CD4-positive, alpha-beta memory T cell (primary cell): ENCODE measurements at regions not wholly inside any gene's neighbourhood (a gene's known extent, or its start where the extent isn't known, plus 50 kb on each side); places are given as distances from the start of the nearest gene placed in this dataset.

ENCODE experiments used
- CTCF ChIA-PET: fragments of 350-600 bp; sonication (Branson Sonifier 250); formaldehyde crosslinking; loops from one replicate; lab custom pipeline; 2021; ENCODE audit warnings: inconsistent platforms; ENCODE audit not compliant: partially characterized antibody; lab: Charles Lee
- POLR2A ChIA-PET: fragments of 350-600 bp; sonication (Branson Sonifier 250); formaldehyde crosslinking; loops from one replicate; lab custom pipeline; 2021; ENCODE audit not compliant: partially characterized antibody; lab: Charles Lee
- DNase-seq, 5 donors: peaks; one replicate each; pipeline versions ENCODE4 v3.0.0 to v3.0.0-alpha.2; 2020 to 2022; ENCODE audit warnings: mixed read lengths in 1 of 5
- H3K27ac ChIP-seq: one replicate; pipeline ENCODE4 v1.7.0; 2013; ENCODE audit warnings: low read depth, low read length
- H3K27me3 ChIP-seq: 2 replicates; pipeline ENCODE4 v1.7.0; 2013; ENCODE audit warnings: mild to moderate bottlenecking, low read length, moderate library complexity; ENCODE audit not compliant: insufficient read depth
- H3K36me3 ChIP-seq: 2 replicates; pipeline ENCODE4 v1.7.0; 2013; ENCODE audit warnings: mild to moderate bottlenecking, low read length, moderate library complexity; ENCODE audit not compliant: insufficient read depth
- H3K4me1 ChIP-seq: 2 replicates; pipeline ENCODE4 v1.7.0; 2013; ENCODE audit warnings: mild to moderate bottlenecking, low read length, moderate library complexity; ENCODE audit not compliant: insufficient read depth
- H3K4me3 ChIP-seq, 2 donors: one replicate each; pipeline ENCODE4 v1.7.0; 2013; ENCODE audit warnings: low read length in 2 of 2, mild to moderate bottlenecking in 1 of 2
- H3K9me3 ChIP-seq, 2 donors: one replicate each; pipeline ENCODE4 v1.7.0; 2013; ENCODE audit warnings: low read length in 2 of 2, control low read depth in 1 of 2; ENCODE audit not compliant: control insufficient read depth in 1 of 2
- H3K27ac Mint-ChIP-seq, 7 donors: one replicate each; pipeline ENCODE4 v1.8.0; 2020 to 2021; ENCODE audit warnings: mixed read lengths in 7 of 7, mild to moderate bottlenecking in 6 of 7, inconsistent platforms in 3 of 7, moderate library complexity in 3 of 7
- H3K27me3 Mint-ChIP-seq, 2 donors: one replicate each; pipeline ENCODE4 v1.8.0; 2020 to 2021; ENCODE audit warnings: mixed read lengths in 2 of 2
- H3K36me3 Mint-ChIP-seq, 2 donors: one replicate each; pipeline ENCODE4 v1.8.0; 2020 to 2021; ENCODE audit warnings: mixed read lengths in 2 of 2, inconsistent platforms in 1 of 2, mild to moderate bottlenecking in 1 of 2
- H3K4me1 Mint-ChIP-seq, 4 donors: one replicate each; pipeline ENCODE4 v1.8.0; 2020 to 2021; ENCODE audit warnings: mixed read lengths in 4 of 4, mild to moderate bottlenecking in 1 of 4
- H3K4me3 Mint-ChIP-seq, 8 donors: one replicate each; pipeline ENCODE4 v1.8.0; 2020 to 2021; ENCODE audit warnings: mixed read lengths in 8 of 8, mild to moderate bottlenecking in 7 of 8, moderate library complexity in 6 of 8, inconsistent platforms in 3 of 8
- H3K9me3 Mint-ChIP-seq, 8 donors: one replicate each; pipeline ENCODE4 v1.8.0; 2020 to 2021; ENCODE audit warnings: mixed read lengths in 8 of 8, mild to moderate bottlenecking in 5 of 8, inconsistent platforms in 3 of 8, moderate library complexity in 1 of 8
- intact Hi-C: fragments of 100-400 bp; cut with micrococcal nuclease; formaldehyde crosslinking; loops from one replicate; pipeline ENCODE4 v1.15.1; 2023

GRCh38 chr7:124168616-124169015 lies 135.7 kb upstream of the TMEM229A start:
- CTCF ChIA-PET: no interaction called here
- POLR2A ChIA-PET: no interaction called here

GRCh38 chr7:124162667-124163066 lies 129.8 kb upstream of the TMEM229A start:
- Histone ChIP-seq H3K4me3 (no peak overlapping the region), H3K4me1 (no peaks in the 10 kb centered on the region), H3K27ac (no peak overlapping the region), H3K9me3 (no peaks in the 10 kb centered on the region), H3K36me3 (no peaks in the 10 kb centered on the region), H3K27me3 (no peaks in the 10 kb centered on the region)
- Mint-ChIP-seq H3K9me3 (peaks cover 0 to 9% (median 2%) of the 10 kb centered on the region in 8 donors), H3K27me3 (no peaks in the 10 kb centered on the region), H3K27ac (no peak overlapping the region), H3K4me1 (no peaks in the 10 kb centered on the region), H3K36me3 (no peaks in the 10 kb centered on the region), H3K4me3 (no peak overlapping the region)
- intact Hi-C loops: no loop called here
- DNase-seq: no peak
- CTCF ChIA-PET: no interaction called here
- POLR2A ChIA-PET: no interaction called here

More at GRCh38 chr7:124168616-124169015, 135.7 kb upstream of the TMEM229A start:
- Mint-ChIP-seq H3K27me3 (no peaks in the 10 kb centered on the region), H3K27ac (no peak overlapping the region), H3K4me3 (no peak overlapping the region), H3K36me3 (no peaks in the 10 kb centered on the region), H3K4me1 (no peaks in the 10 kb centered on the region), H3K9me3 (peaks cover 0 to 18% (median 11%) of the 10 kb centered on the region in 8 donors)
- no peak for DNase-seq
- H3K27ac ChIP-seq: no peak overlapping the region
- H3K9me3 ChIP-seq: no peaks in the 10 kb centered on the region
- intact Hi-C loops: no loop called here
- no peaks in the 10 kb centered on the region for H3K4me1 ChIP-seq
- no peaks in the 10 kb centered on the region for H3K36me3 ChIP-seq
- H3K27me3 ChIP-seq: no peaks in the 10 kb centered on the region
- H3K4me3 ChIP-seq: no peak overlapping the region

GRCh38 chr7:124155432-124156022 lies 122.7 kb upstream of the TMEM229A start:
- Histone ChIP-seq H3K9me3 (no peaks in the 10 kb centered on the region), H3K4me1 (no peaks in the 10 kb centered on the region), H3K27ac (no peak overlapping the region), H3K36me3 (no peaks in the 10 kb centered on the region), H3K27me3 (no peaks in the 10 kb centered on the region), H3K4me3 (no peak overlapping the region)
- H3K4me3 Mint-ChIP-seq: no peak overlapping the region
- DNase-seq: no peak
- POLR2A ChIA-PET: no interaction called here
- intact Hi-C loops: no loop called here
- H3K9me3 Mint-ChIP-seq: peaks cover 0 to 6% (median 0%) of the 10 kb centered on the region in 8 donors
- no peaks in the 10 kb centered on the region for H3K27me3 Mint-ChIP-seq
- CTCF ChIA-PET: no interaction called here
- H3K36me3 Mint-ChIP-seq: no peaks in the 10 kb centered on the region
- H3K4me1 Mint-ChIP-seq: no peaks in the 10 kb centered on the region
- no peak overlapping the region for H3K27ac Mint-ChIP-seq

- H3K4me1 Mint-ChIP-seq: no peaks in the 10 kb centered on the region
- H3K27ac Mint-ChIP-seq: no peak overlapping the region
- H3K9me3 ChIP-seq: no peaks in the 10 kb centered on the region
- H3K9me3 Mint-ChIP-seq: peaks cover 0 to 2% (median 0%) of the 10 kb centered on the region in 8 donors
- intact Hi-C loops: no loop called here
- no peak overlapping the region for H3K27ac ChIP-seq
- DNase-seq: no peak
- no peaks in the 10 kb centered on the region for H3K27me3 Mint-ChIP-seq
- H3K4me1 ChIP-seq: no peaks in the 10 kb centered on the region
- no peaks in the 10 kb centered on the region for H3K36me3 Mint-ChIP-seq
- no peaks in the 10 kb centered on the region for H3K27me3 ChIP-seq
- ChIA-PET POLR2A (no interaction called here), CTCF (no interaction called here)
- no peak overlapping the region for H3K4me3 ChIP-seq
- H3K4me3 Mint-ChIP-seq: no peak overlapping the region
- no peaks in the 10 kb centered on the region for H3K36me3 ChIP-seq
Measured at GRCh38 chr7:124152859-124153692, 120.2 kb upstream of the TMEM229A start.

- Histone ChIP-seq H3K4me1 (no peaks in the 10 kb centered on the region), H3K4me3 (no peak overlapping the region), H3K27ac (no peak overlapping the region), H3K9me3 (peaks cover 0 to 3% of the 10 kb centered on the region in 2 donors), H3K36me3 (no peaks in the 10 kb centered on the region), H3K27me3 (no peaks in the 10 kb centered on the region)
- no peak overlapping the region for H3K4me3 Mint-ChIP-seq
- POLR2A ChIA-PET: no interaction called here
- H3K9me3 Mint-ChIP-seq: peaks cover 0 to 23% (median 11%) of the 10 kb centered on the region in 8 donors
- intact Hi-C loops: no loop called here
- H3K27ac Mint-ChIP-seq: no peak overlapping the region
- H3K27me3 Mint-ChIP-seq: no peaks in the 10 kb centered on the region
- CTCF ChIA-PET: no interaction called here
- no peak for DNase-seq
- no peaks in the 10 kb centered on the region for H3K4me1 Mint-ChIP-seq
- no peaks in the 10 kb centered on the region for H3K36me3 Mint-ChIP-seq
Measured at GRCh38 chr7:124137664-124138063, 104.8 kb upstream of the TMEM229A start.

GRCh38 chr7:124124201-124124600 lies 91.3 kb upstream of the TMEM229A start:
- Histone ChIP-seq H3K27me3 (no peaks in the 10 kb centered on the region), H3K4me1 (no peaks in the 10 kb centered on the region), H3K27ac (no peak overlapping the region), H3K36me3 (no peaks in the 10 kb centered on the region), H3K4me3 (no peak overlapping the region), H3K9me3 (no peaks in the 10 kb centered on the region)
- Mint-ChIP-seq H3K9me3 (peaks cover 0 to 5% (median under 1%) of the 10 kb centered on the region in 8 donors), H3K27ac (no peak overlapping the region), H3K4me1 (no peaks in the 10 kb centered on the region), H3K4me3 (no peak overlapping the region), H3K27me3 (no peaks in the 10 kb centered on the region), H3K36me3 (no peaks in the 10 kb centered on the region)
- intact Hi-C loops: no loop called here
- CTCF ChIA-PET: no interaction called here
- DNase-seq: no peak
- POLR2A ChIA-PET: no interaction called here

- POLR2A ChIA-PET: no interaction called here
- Histone ChIP-seq H3K4me1 (no peaks in the 10 kb centered on the region), H3K27ac (no peak overlapping the region), H3K4me3 (no peak overlapping the region), H3K36me3 (no peaks in the 10 kb centered on the region), H3K9me3 (no peaks in the 10 kb centered on the region), H3K27me3 (no peaks in the 10 kb centered on the region)
- Mint-ChIP-seq H3K9me3 (peaks cover 0 to 14% (median 3%) of the 10 kb centered on the region in 8 donors), H3K27ac (no peak overlapping the region), H3K4me3 (no peak overlapping the region), H3K36me3 (no peaks in the 10 kb centered on the region), H3K27me3 (no peaks in the 10 kb centered on the region), H3K4me1 (no peaks in the 10 kb centered on the region)
- intact Hi-C loops: no loop called here
- CTCF ChIA-PET: no interaction called here
- DNase-seq: no peak
Measured at GRCh38 chr7:124120911-124121310, 88.0 kb upstream of the TMEM229A start.
